ENCODE measurements at regions not wholly inside any gene's neighbourhood (a gene's known extent, or its start where the extent isn't known, plus 50 kb on each side); places are given as distances from the start of the nearest gene placed in this dataset.

GRCh38 chr3:124540550-124541211, 189.6 kb upstream of the UMPS start:
- ATAC-seq (no peak), DNase-seq (ENCODE audit: low read depth, low spot score) (no peak)
- Histone ChIP-seq H3K36me3 (ENCODE audit: control insufficient read depth, insufficient read depth, low read length) (no peaks in the 10 kb centered on the region), H3K4me3 (ENCODE audit: low read depth in 2 of 2, low read length in 2 of 2) (no peak overlapping the region), H3K9me3 (ENCODE audit: control insufficient read depth, insufficient read depth, low read depth, low read length) (no peaks in the 10 kb centered on the region), H3K27me3 (ENCODE audit: control insufficient read depth, insufficient read depth, low read length) (peaks cover 19% of the 10 kb centered on the region), H3K27ac (ENCODE audit: low read length) (no peak overlapping the region), H3K4me1 (ENCODE audit: control insufficient read depth, insufficient read depth, low read length) (no peaks in the 10 kb centered on the region)
- POLR2A ChIA-PET: no interaction called here
- intact Hi-C loops (cut with micrococcal nuclease; ENCODE audit: unreplicated experiment) (no loop called here), in situ Hi-C loops (cut with HindIII; ENCODE audit: low pct_unique_long_range_greater_than_20kb, low sequenced_read_pairs) (no loop called here)
- no TSS peak for BruUV-seq (replicated peaks)
- CTCF ChIA-PET: no interaction called here
- TF ChIP-seq SIN3A (IDR thresholded peaks at IDR 0.05; ENCODE audit: borderline replicate concordance, insufficient read depth, low read depth, low read length) (no peak), TCF7L2 (IDR thresholded peaks at IDR 0.05; ENCODE audit: low read depth, low read length) (no peak), CTCF (IDR thresholded peaks at IDR 0.05) (no peak), REST (IDR thresholded peaks at IDR 0.05; ENCODE audit: insufficient read depth in 1 of 2, low read depth in 2 of 2, low read length in 1 of 2) (no peak), POLR2AphosphoS5 (IDR thresholded peaks at IDR 0.05; ENCODE audit: low read depth, low read length) (no peak)

- no peak overlapping the region for H3K4me3 ChIP-seq (ENCODE audit: low read depth in 2 of 2, low read length in 2 of 2)
- no peak for TF ChIP-seq SIN3A (IDR thresholded peaks at IDR 0.05; ENCODE audit: borderline replicate concordance, insufficient read depth, low read depth, low read length)
- no peak for TF ChIP-seq TCF7L2 (IDR thresholded peaks at IDR 0.05; ENCODE audit: low read depth, low read length)
- TF ChIP-seq POLR2AphosphoS5 (IDR thresholded peaks at IDR 0.05; ENCODE audit: low read depth, low read length): no peak
- no peak for TF ChIP-seq CTCF (IDR thresholded peaks at IDR 0.05)
- no peak for TF ChIP-seq REST (IDR thresholded peaks at IDR 0.05; ENCODE audit: insufficient read depth in 1 of 2, low read depth in 2 of 2, low read length in 1 of 2)
- H3K27ac ChIP-seq (ENCODE audit: low read length): no peak overlapping the region
- no peaks in the 10 kb centered on the region for H3K9me3 ChIP-seq (ENCODE audit: control insufficient read depth, insufficient read depth, low read depth, low read length)
- H3K27me3 ChIP-seq (ENCODE audit: control insufficient read depth, insufficient read depth, low read length): peaks cover 16% of the 10 kb centered on the region; the same call in 1 of the 2 replicates
- ChIA-PET POLR2A (no interaction called here), CTCF (no interaction called here)
- intact Hi-C loops (cut with micrococcal nuclease; ENCODE audit: unreplicated experiment) (no loop called here), in situ Hi-C loops (cut with HindIII; ENCODE audit: low pct_unique_long_range_greater_than_20kb, low sequenced_read_pairs) (no loop called here)
- DNase-seq (ENCODE audit: low read depth, low spot score) (no peak), ATAC-seq (no peak)
- BruUV-seq (replicated peaks): no TSS peak
- H3K4me1 ChIP-seq (ENCODE audit: control insufficient read depth, insufficient read depth, low read length): no peaks in the 10 kb centered on the region
- no peaks in the 10 kb centered on the region for H3K36me3 ChIP-seq (ENCODE audit: control insufficient read depth, insufficient read depth, low read length)
Observed at GRCh38 chr3:124542214-124542869, 187.9 kb upstream of the UMPS start.
